ENCODE measurements at regions not wholly inside any gene's neighbourhood (a gene's known extent, or its start where the extent isn't known, plus 50 kb on each side); places are given as distances from the start of the nearest gene placed in this dataset.

GRCh38 chr21:33169359-33169758 is 60.4 kb upstream of the IFNAR2 start:
- Histone ChIP-seq H3K4ac (ENCODE audit: low read depth, low read length) (no peak overlapping the region), H3K56ac (ENCODE audit: insufficient read length, low read depth, low read length) (no peak overlapping the region), H4K20me1 (ENCODE audit: control insufficient read depth, insufficient read depth, insufficient read length) (no peaks in the 10 kb centered on the region), H3K9me3 (ENCODE audit: control insufficient read depth, low read depth, low read length) (no peaks in the 10 kb centered on the region), H4K91ac (ENCODE audit: insufficient read length, low read depth, low read length) (no peak overlapping the region), H4K5ac (ENCODE audit: insufficient read length, low read depth, low read length) (no peak overlapping the region), H3K14ac (ENCODE audit: insufficient read depth, low read length) (no peak overlapping the region), H3T11ph (ENCODE audit: low read length) (no peak overlapping the region), H3K18ac (ENCODE audit: insufficient read length, low read depth, low read length) (no peak overlapping the region), H2BK120ac (ENCODE audit: low read depth, low read length, poor library complexity, severe bottlenecking) (no peak overlapping the region), H3K4me1 (ENCODE audit: insufficient read depth, low read length) (no peaks in the 10 kb centered on the region), H3K9ac (ENCODE audit: extremely low read depth, insufficient read length, low read length) (no peak overlapping the region), H3K23ac (ENCODE audit: insufficient read length, low read depth, low read length) (no peak overlapping the region), H2AFZ (ENCODE audit: low read length) (no peak overlapping the region), H3K27ac (ENCODE audit: insufficient read length, low read depth, low read length) (no peak overlapping the region), H3K79me2 (ENCODE audit: insufficient read depth, low read length) (no peaks in the 10 kb centered on the region), H2BK15ac (ENCODE audit: low read depth, low read length) (no peak overlapping the region), H3K27me3 (ENCODE audit: insufficient read depth, low read length) (no peaks in the 10 kb centered on the region), H3K79me1 (ENCODE audit: insufficient read depth, low read depth, low read length, poor library complexity, severe bottlenecking) (no peaks in the 10 kb centered on the region), H2BK12ac (ENCODE audit: insufficient read length, low read depth, low read length) (no peak overlapping the region), H4K8ac (replicated peaks; ENCODE audit: insufficient read length, low read depth, low read length) (no peak overlapping the region), H3K23me2 (ENCODE audit: insufficient read length, low read depth, low read length, poor library complexity, severe bottlenecking) (no peaks in the 10 kb centered on the region), H2AK5ac (ENCODE audit: insufficient read length, low read length) (no peak overlapping the region), H2BK5ac (ENCODE audit: insufficient read length, low read length) (no peak overlapping the region), H2BK20ac (ENCODE audit: low read depth, low read length, poor library complexity, severe bottlenecking) (no peak overlapping the region), H3K4me2 (ENCODE audit: insufficient read depth, insufficient read length, low read length) (no peak overlapping the region)
- no peak for DNase-seq
- H3K9me3 Mint-ChIP-seq = no peaks in the 10 kb centered on the region
- H3K27ac Mint-ChIP-seq = no peak overlapping the region
- H3K4me1 Mint-ChIP-seq = peaks cover 0 to 3% of the 10 kb centered on the region in 2 experiments; a peak in 1 of 4 replicates
- H3K27me3 Mint-ChIP-seq (ENCODE audit: low read depth) = peaks cover 21% of the 10 kb centered on the region
- H3K4me3 Mint-ChIP-seq = no peak overlapping the region
- H3K36me3 Mint-ChIP-seq (ENCODE audit: insufficient read depth in 1 of 3, low read depth in 3 of 3) = no peaks in the 10 kb centered on the region; a peak in 1 of 7 replicates
- TF ChIP-seq, protein P1, sequence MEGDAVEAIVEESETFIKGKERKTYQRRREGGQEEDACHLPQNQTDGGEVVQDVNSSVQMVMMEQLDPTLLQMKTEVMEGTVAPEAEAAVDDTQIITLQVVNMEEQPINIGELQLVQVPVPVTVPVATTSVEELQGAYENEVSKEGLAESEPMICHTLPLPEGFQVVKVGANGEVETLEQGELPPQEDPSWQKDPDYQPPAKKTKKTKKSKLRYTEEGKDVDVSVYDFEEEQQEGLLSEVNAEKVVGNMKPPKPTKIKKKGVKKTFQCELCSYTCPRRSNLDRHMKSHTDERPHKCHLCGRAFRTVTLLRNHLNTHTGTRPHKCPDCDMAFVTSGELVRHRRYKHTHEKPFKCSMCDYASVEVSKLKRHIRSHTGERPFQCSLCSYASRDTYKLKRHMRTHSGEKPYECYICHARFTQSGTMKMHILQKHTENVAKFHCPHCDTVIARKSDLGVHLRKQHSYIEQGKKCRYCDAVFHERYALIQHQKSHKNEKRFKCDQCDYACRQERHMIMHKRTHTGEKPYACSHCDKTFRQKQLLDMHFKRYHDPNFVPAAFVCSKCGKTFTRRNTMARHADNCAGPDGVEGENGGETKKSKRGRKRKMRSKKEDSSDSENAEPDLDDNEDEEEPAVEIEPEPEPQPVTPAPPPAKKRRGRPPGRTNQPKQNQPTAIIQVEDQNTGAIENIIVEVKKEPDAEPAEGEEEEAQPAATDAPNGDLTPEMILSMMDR (conservative IDR thresholded peaks at IDR 0.05) = no peak
- no CpG with 5 or more reads among the region's 14 CpGs for WGBS (ENCODE audit: extremely low coverage, insufficient read length, low lambda C conversion rate)

Measured in H9 (cell line).